SK-N-SH (cell line): ENCODE measurements at regions not wholly inside any gene's neighbourhood (a gene's known extent, or its start where the extent isn't known, plus 50 kb on each side); places are given as distances from the start of the nearest gene placed in this dataset.

ENCODE experiments used
- FOXM1 ChIP-seq: IDR thresholded peaks from 2 replicates; pipeline ENCODE4 v1.4.0; 2012; ENCODE audit warnings: low read depth, mild to moderate bottlenecking
- RFX5 ChIP-seq: IDR thresholded peaks from 2 replicates; pipeline ENCODE4 v1.6.1; 2012; ENCODE audit warnings: mild to moderate bottlenecking, improper control_type of control experiment, low read length
- SIN3A ChIP-seq: IDR thresholded peaks from 2 replicates; pipeline ENCODE4 v1.6.1; 2012; ENCODE audit warnings: low read depth, mild to moderate bottlenecking, low read length, moderate library complexity, borderline replicate concordance

GRCh38 chr6:100119261-100119660, 125.2 kb upstream of the MCHR2 start:
- TF ChIP-seq FOXM1 (no peak), SIN3A (no peak), RFX5 (no peak)
